ENCODE measurements at regions not wholly inside any gene's neighbourhood (a gene's known extent, or its start where the extent isn't known, plus 50 kb on each side); places are given as distances from the start of the nearest gene placed in this dataset.
A peak's percentile ranks its signal among the peaks of the same experiment; 100 is the strongest.

- Histone ChIP-seq H3K27ac (ENCODE audit: low read length) (no peak overlapping the region), H3K27me3 (replicated peaks in 1 of 2; ENCODE audit: control insufficient read depth in 2 of 2, extremely low read depth in 1 of 2, insufficient read depth in 2 of 2, low read length in 1 of 2) (peaks cover 0 to 17% of the 10 kb centered on the region in 2 experiments), H3K4me3 (ENCODE audit: control insufficient read depth in 1 of 2, extremely low read depth in 1 of 2, low read length in 1 of 2) (no peak overlapping the region), H3K9me3 (no peaks in the 10 kb centered on the region), H3K36me3 (ENCODE audit: control insufficient read depth in 2 of 2, extremely low read depth in 1 of 2, insufficient read depth in 1 of 2, low read length in 1 of 2) (no peaks in the 10 kb centered on the region), H3K4me1 (ENCODE audit: control insufficient read depth in 1 of 2, extremely low read depth in 1 of 2, insufficient read depth in 2 of 2, low read length in 2 of 2) (peaks cover 7 to 13% of the 10 kb centered on the region in 2 experiments)
- DNase-seq (no peak), ATAC-seq (replicated peaks in 1 of 4) (no peak)
- no peak overlapping the region for H3K4me3 Mint-ChIP-seq
- H3K36me3 Mint-ChIP-seq = no peaks in the 10 kb centered on the region
- no peak overlapping the region for H3K27ac Mint-ChIP-seq
- H3K4me1 Mint-ChIP-seq = peaks cover 10 to 19% (median 17%) of the 10 kb centered on the region in 3 donors
- peaks cover 3 to 12% (median 6%) of the 10 kb centered on the region in 3 donors for H3K9me3 Mint-ChIP-seq
- 100% methylated on average over 1 of the region's 4 CpGs for WGBS (ENCODE audit: insufficient coverage)
- H3K27me3 Mint-ChIP-seq = no peaks in the 10 kb centered on the region
- CTCF ChIA-PET = no interaction called here
- POLR2A ChIA-PET = no interaction called here
Measured at GRCh38 chr21:35210093-35210492, 161.0 kb upstream of the RUNX1 start.

DNA sequence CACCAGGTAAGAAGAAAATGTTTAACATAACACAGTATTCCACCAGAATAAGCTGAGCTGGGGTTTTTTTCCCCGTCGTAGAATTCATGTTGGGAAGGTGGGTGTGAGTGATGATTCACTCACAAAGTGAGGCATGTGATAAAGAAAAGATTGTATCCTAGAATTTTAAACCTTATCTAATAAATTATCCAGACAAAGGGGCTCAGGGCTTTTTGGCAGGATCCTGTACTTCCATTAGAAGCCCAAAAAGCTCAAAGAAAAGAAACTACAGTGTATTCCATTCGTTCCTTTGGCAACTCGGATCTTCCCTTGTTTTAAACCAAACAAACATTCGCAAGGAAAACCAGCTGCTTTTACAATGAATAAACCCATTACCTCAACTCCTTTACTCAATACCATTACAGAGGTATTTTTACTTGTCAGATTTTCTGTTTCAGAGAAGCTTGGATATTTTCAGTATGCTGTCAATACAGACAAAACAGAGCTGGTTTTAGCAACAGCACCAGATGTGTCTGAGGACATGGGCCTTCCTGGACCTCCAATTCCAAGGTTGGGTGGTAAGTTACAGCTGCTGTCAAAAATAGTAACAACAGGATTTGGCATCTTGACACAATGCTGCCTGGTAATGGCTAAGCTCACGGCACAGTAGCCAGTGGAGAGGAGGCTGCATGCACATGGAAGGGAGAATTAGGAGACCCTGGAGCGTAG lies 159.9 kb upstream of the RUNX1 start:
- peaks cover 0 to 17% of the 10 kb centered on the region in 2 experiments for H3K27me3 ChIP-seq (replicated peaks in 1 of 2; ENCODE audit: control insufficient read depth in 2 of 2, extremely low read depth in 1 of 2, insufficient read depth in 2 of 2, low read length in 1 of 2)
- peaks cover 17 to 25% (median 22%) of the 10 kb centered on the region in 3 donors for H3K4me1 Mint-ChIP-seq
- peaks cover 3 to 12% (median 6%) of the 10 kb centered on the region in 3 donors for H3K9me3 Mint-ChIP-seq
- 100% methylated on average over 3 of the region's 7 CpGs for WGBS (ENCODE audit: insufficient coverage)
- no peak overlapping the region for H3K27ac Mint-ChIP-seq
- H3K9me3 ChIP-seq = no peaks in the 10 kb centered on the region
- DNase-seq (no peak), ATAC-seq (replicated peaks in 1 of 4) (no peak)
- peaks cover 12 to 13% of the 10 kb centered on the region in 2 experiments for H3K4me1 ChIP-seq (ENCODE audit: control insufficient read depth in 1 of 2, extremely low read depth in 1 of 2, insufficient read depth in 2 of 2, low read length in 2 of 2)
- no peaks in the 10 kb centered on the region for H3K27me3 Mint-ChIP-seq
- ChIA-PET CTCF (no interaction called here), POLR2A (interaction anchor here in 1 of 2 donors (0.6 kb wide), 1 partner anchor 514 kb away, joined by 3 read pairs; no protein-coding TSS in a partner anchor)
- no peak overlapping the region for H3K4me3 Mint-ChIP-seq
- no peaks in the 10 kb centered on the region for H3K36me3 ChIP-seq (ENCODE audit: control insufficient read depth in 2 of 2, extremely low read depth in 1 of 2, insufficient read depth in 1 of 2, low read length in 1 of 2)
- no peak overlapping the region for H3K4me3 ChIP-seq (ENCODE audit: control insufficient read depth in 1 of 2, extremely low read depth in 1 of 2, low read length in 1 of 2)
- no peak overlapping the region for H3K27ac ChIP-seq (ENCODE audit: low read length)
- no peaks in the 10 kb centered on the region for H3K36me3 Mint-ChIP-seq

DNA sequence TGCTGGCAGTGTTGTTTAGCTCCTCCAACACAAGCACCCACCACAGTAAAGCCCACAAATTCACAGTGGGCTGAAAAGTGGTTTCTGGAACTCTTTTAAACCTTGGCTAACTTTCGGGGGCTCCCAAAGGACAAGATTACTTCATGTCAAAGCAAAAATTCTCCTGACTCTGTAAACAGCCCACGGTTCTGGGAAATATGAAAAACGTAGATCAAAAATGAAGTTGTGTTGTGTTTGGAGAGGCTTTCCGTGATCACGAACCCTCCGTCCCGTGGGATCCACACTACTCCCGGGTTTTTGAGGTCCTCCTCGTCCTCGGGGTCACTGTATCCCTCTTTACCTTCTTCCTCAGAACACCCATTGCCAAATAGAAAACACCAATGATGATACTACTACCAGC lies 159.0 kb upstream of the RUNX1 start:
- no peak overlapping the region for H3K4me3 Mint-ChIP-seq
- peaks cover 17 to 25% (median 22%) of the 10 kb centered on the region in 3 donors for H3K4me1 Mint-ChIP-seq
- H3K36me3 ChIP-seq (ENCODE audit: control insufficient read depth in 2 of 2, extremely low read depth in 1 of 2, insufficient read depth in 1 of 2, low read length in 1 of 2) = no peaks in the 10 kb centered on the region
- no peaks in the 10 kb centered on the region for H3K9me3 ChIP-seq
- H3K9me3 Mint-ChIP-seq = peaks cover 3 to 12% (median 6%) of the 10 kb centered on the region in 3 donors
- H3K27ac Mint-ChIP-seq = no peak overlapping the region
- peaks cover 12 to 13% of the 10 kb centered on the region in 2 experiments for H3K4me1 ChIP-seq (ENCODE audit: control insufficient read depth in 1 of 2, extremely low read depth in 1 of 2, insufficient read depth in 2 of 2, low read length in 2 of 2)
- ChIA-PET CTCF (no interaction called here), POLR2A (interaction anchor here (0.6 kb wide), 2 partner anchors 572 to 781 kb away, joined by 3 to 5 read pairs; no protein-coding TSS in a partner anchor)
- H3K4me3 ChIP-seq (ENCODE audit: control insufficient read depth in 1 of 2, extremely low read depth in 1 of 2, low read length in 1 of 2) = no peak overlapping the region
- H3K27me3 Mint-ChIP-seq = no peaks in the 10 kb centered on the region
- ATAC-seq (replicated peaks in 1 of 4) = no peak
- 81% methylated on average over 3 of the region's 10 CpGs for WGBS (ENCODE audit: insufficient coverage)
- H3K27me3 ChIP-seq (replicated peaks in 1 of 2; ENCODE audit: control insufficient read depth in 2 of 2, extremely low read depth in 1 of 2, insufficient read depth in 2 of 2, low read length in 1 of 2) = peaks cover 0 to 17% of the 10 kb centered on the region in 2 experiments
- H3K27ac ChIP-seq (ENCODE audit: low read length) = no peak overlapping the region
- H3K36me3 Mint-ChIP-seq = no peaks in the 10 kb centered on the region
- DNase-seq = no peak

GRCh38 chr21:35207322-35207721 lies 158.2 kb upstream of the RUNX1 start:
- no peaks in the 10 kb centered on the region for H3K36me3 ChIP-seq (ENCODE audit: control insufficient read depth in 2 of 2, extremely low read depth in 1 of 2, insufficient read depth in 1 of 2, low read length in 1 of 2)
- peaks cover 0 to 17% of the 10 kb centered on the region in 2 experiments for H3K27me3 ChIP-seq (replicated peaks in 1 of 2; ENCODE audit: control insufficient read depth in 2 of 2, extremely low read depth in 1 of 2, insufficient read depth in 2 of 2, low read length in 1 of 2)
- 92% methylated on average over 9 of the region's 9 CpGs for WGBS (ENCODE audit: insufficient coverage)
- Mint-ChIP-seq H3K4me1 (peaks cover 17 to 25% (median 22%) of the 10 kb centered on the region in 3 donors), H3K9me3 (peaks cover 3 to 12% (median 6%) of the 10 kb centered on the region in 3 donors), H3K27ac (no peak overlapping the region), H3K27me3 (no peaks in the 10 kb centered on the region), H3K4me3 (no peak overlapping the region), H3K36me3 (no peaks in the 10 kb centered on the region)
- no peaks in the 10 kb centered on the region for H3K9me3 ChIP-seq
- ChIA-PET POLR2A (interaction anchor here (0.6 kb wide), 2 partner anchors 571 to 782 kb away, joined by 3 to 5 read pairs; no protein-coding TSS in a partner anchor), CTCF (no interaction called here)
- ATAC-seq (replicated peaks in 1 of 4) (no peak), DNase-seq (no peak)
- peaks cover 12 to 13% of the 10 kb centered on the region in 2 experiments for H3K4me1 ChIP-seq (ENCODE audit: control insufficient read depth in 1 of 2, extremely low read depth in 1 of 2, insufficient read depth in 2 of 2, low read length in 2 of 2)
- no peak overlapping the region for H3K4me3 ChIP-seq (ENCODE audit: control insufficient read depth in 1 of 2, extremely low read depth in 1 of 2, low read length in 1 of 2)
- H3K27ac ChIP-seq (ENCODE audit: low read length) = no peak overlapping the region

DNA sequence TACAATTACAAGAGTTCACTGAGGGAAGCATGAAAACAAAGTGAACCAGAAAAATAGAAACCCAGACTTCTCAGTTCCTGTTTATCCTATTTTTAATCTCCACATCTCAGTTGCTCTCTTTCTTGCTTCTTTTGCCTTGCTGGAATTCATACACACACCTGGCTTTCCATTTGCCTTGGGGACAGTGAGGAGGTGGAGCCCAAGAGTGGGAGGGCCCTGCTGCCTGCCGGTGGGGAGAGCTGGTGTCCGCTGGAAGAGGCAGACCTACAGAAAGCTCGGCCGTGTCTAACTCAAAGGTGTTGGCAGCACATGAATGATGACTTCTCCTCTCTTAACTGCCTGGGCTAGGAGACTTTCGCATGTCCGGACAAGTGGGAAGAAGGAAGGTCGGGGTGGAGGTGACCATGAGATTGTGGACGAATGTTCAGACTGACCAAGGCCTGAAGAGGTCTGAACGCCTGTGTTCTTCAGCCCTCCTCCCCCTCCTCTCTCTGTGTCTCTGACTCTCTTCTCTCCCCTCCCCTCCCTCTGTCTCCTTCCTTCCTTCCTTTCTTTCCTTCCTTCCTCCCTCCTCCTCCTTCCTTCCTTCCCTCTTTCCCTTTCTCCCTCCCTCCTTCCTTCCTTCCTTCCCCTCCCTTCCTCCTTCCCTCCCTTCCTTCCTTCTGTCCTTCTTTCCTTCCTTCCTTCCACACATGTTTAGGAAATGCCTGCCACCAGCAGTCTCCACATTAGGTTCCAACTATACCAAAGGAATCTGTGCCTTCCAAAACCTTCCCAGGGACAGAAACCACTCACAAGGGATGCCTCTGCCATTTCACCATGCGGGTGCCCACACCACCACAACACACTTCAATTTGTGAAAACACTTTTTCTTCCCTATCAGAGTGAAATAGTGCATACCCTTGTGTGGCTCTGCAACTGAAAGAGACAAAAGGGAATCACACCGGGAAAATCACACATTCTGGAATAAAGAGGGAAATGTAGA lies 157.3 kb upstream of the RUNX1 start:
- ChIA-PET POLR2A (interaction anchor here (0.7 to 1.0 kb wide), 2 partner anchors 158 to 323 kb away, joined by 3 to 7 read pairs; no protein-coding TSS in a partner anchor), CTCF (no interaction called here)
- H3K27ac Mint-ChIP-seq = no peak overlapping the region
- Histone ChIP-seq H3K27me3 (replicated peaks in 1 of 2; ENCODE audit: control insufficient read depth in 2 of 2, extremely low read depth in 1 of 2, insufficient read depth in 2 of 2, low read length in 1 of 2) (peaks cover 0 to 17% of the 10 kb centered on the region in 2 experiments), H3K27ac (ENCODE audit: low read length) (no peak overlapping the region), H3K4me1 (ENCODE audit: control insufficient read depth in 1 of 2, extremely low read depth in 1 of 2, insufficient read depth in 2 of 2, low read length in 2 of 2) (peaks cover 12 to 13% of the 10 kb centered on the region in 2 experiments), H3K9me3 (no peaks in the 10 kb centered on the region), H3K36me3 (ENCODE audit: control insufficient read depth in 2 of 2, extremely low read depth in 1 of 2, insufficient read depth in 1 of 2, low read length in 1 of 2) (no peaks in the 10 kb centered on the region), H3K4me3 (ENCODE audit: control insufficient read depth in 1 of 2, extremely low read depth in 1 of 2, low read length in 1 of 2) (no peak overlapping the region)
- H3K36me3 Mint-ChIP-seq = no peaks in the 10 kb centered on the region
- ATAC-seq (replicated peaks in 1 of 4) (no peak), DNase-seq (no peak)
- peak overlapping the region in 1 of 3 donors; percentile 83 for H3K4me3 Mint-ChIP-seq
- peaks cover 17 to 25% (median 22%) of the 10 kb centered on the region in 3 donors for H3K4me1 Mint-ChIP-seq
- H3K27me3 Mint-ChIP-seq = no peaks in the 10 kb centered on the region
- 89% methylated on average over 6 of the region's 11 CpGs for WGBS (ENCODE audit: insufficient coverage)
- H3K9me3 Mint-ChIP-seq = peaks cover 3 to 12% (median 6%) of the 10 kb centered on the region in 3 donors
